GM12865 (cell line): ENCODE measurements at regions not wholly inside any gene's neighbourhood (a gene's known extent, or its start where the extent isn't known, plus 50 kb on each side); places are given as distances from the start of the nearest gene placed in this dataset.
"Not testable (repeated sequence)": the region's sequence is repeated elsewhere in the genome, so short reads cannot be mapped to it uniquely, and the experiment has no call there.

Experiments
- DNase-seq: peaks from one replicate; pipeline ENCODE4 v3.0.0; 2010; ENCODE audit warnings: low read depth
- H3K4me3 ChIP-seq: 2 replicates; pipeline ENCODE4 v1.5.1; 2011; ENCODE audit warnings: mild to moderate bottlenecking, low read depth, low read length, control low read depth
- TF ChIP-seq, protein P1 (sequence below): IDR thresholded peaks from 2 replicates; pipeline ENCODE4 v1.5.1; 2011; ENCODE audit warnings: low read length, control low read depth, low read depth, inconsistent platforms; ENCODE audit not compliant: insufficient read depth; ENCODE audit errors: missing control alignments

GRCh38 chr17:20896153-20896649 is 146.6 kb downstream of the USP22 start:
- H3K4me3 ChIP-seq: no peak overlapping the region
- TF ChIP-seq, protein P1, sequence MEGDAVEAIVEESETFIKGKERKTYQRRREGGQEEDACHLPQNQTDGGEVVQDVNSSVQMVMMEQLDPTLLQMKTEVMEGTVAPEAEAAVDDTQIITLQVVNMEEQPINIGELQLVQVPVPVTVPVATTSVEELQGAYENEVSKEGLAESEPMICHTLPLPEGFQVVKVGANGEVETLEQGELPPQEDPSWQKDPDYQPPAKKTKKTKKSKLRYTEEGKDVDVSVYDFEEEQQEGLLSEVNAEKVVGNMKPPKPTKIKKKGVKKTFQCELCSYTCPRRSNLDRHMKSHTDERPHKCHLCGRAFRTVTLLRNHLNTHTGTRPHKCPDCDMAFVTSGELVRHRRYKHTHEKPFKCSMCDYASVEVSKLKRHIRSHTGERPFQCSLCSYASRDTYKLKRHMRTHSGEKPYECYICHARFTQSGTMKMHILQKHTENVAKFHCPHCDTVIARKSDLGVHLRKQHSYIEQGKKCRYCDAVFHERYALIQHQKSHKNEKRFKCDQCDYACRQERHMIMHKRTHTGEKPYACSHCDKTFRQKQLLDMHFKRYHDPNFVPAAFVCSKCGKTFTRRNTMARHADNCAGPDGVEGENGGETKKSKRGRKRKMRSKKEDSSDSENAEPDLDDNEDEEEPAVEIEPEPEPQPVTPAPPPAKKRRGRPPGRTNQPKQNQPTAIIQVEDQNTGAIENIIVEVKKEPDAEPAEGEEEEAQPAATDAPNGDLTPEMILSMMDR: no peak

GRCh38 chr17:20898726-20899125 is 144.1 kb downstream of the USP22 start:
- not testable (repeated sequence) for H3K4me3 ChIP-seq, DNase-seq

More at GRCh38 chr17:20896153-20896649, 146.6 kb downstream of the USP22 start:
- DNase-seq: peak; percentile 6

- H3K4me3 ChIP-seq, DNase-seq: not testable (repeated sequence)
These were observed 140.3 kb downstream of the USP22 start for GRCh38 chr17:20902496-20902895.

DNA sequence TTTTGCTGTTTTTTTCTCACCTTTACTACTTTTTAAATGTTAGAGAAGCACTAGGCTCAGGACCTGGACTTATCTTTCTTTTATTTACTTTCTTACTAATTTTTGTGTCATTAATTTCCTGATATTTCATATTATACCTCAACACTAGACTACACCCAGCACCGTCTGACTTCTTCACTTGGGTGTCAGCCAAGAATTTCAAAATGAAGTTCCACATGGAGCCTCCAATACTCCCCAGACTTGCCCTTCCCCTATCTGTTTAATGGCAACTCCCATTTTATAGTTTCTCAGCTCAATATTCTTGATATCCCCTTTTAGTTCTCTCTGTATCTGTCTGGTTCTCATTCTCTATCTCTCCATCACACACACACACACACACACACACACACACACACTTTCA is 139.3 kb downstream of the USP22 start:
- DNase-seq, H3K4me3 ChIP-seq: not testable (repeated sequence)

DNA sequence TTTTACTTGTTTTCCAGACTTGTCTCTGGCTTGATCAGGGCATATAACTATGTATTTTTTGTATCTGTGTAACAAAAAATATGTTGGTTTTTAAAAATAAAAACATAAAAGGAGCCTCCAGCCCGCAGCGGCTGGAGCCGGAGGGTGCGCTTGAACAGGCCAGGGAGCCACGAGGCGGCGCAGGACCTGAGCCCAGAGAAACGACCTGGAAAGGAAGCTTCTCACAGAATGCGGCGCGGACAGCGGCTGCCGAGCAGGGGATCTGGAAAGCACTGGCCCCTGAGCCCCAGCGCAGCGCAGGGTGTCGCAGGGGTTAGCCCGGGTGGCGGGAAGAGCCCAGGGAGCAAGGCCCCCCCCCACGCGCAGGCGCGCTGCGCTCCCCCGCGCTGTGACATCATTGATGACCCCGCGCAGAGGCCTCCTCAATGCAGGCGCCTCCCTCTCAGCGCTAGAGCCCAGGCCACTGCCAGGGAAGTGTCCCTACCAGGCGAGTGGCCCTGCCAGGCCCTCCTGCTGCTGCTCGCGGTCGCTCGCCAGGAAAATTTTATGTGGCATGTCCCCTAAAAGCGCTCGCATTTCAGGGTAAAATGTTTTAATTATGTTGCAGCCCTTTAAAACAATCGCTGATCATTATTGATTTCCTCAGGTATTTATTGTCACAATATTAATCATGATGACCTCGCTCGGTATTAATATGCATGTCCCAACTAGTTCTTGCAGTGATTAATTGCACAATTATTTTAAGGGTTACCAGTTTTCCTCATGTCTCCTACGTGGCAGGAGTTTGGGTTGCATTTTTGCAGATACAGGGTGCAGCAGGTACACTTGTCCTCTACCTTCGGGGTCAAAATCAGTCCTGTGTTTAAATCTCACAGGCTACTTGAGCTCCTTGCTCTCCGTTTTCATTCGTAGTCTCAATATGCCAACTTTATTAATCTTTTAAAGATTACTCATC is 134.2 kb downstream of the USP22 start:
- TF ChIP-seq, protein P1: peak; percentile 60
- peak overlapping the region; percentile 53 for H3K4me3 ChIP-seq
- peak; percentile 87 for DNase-seq

DNA sequence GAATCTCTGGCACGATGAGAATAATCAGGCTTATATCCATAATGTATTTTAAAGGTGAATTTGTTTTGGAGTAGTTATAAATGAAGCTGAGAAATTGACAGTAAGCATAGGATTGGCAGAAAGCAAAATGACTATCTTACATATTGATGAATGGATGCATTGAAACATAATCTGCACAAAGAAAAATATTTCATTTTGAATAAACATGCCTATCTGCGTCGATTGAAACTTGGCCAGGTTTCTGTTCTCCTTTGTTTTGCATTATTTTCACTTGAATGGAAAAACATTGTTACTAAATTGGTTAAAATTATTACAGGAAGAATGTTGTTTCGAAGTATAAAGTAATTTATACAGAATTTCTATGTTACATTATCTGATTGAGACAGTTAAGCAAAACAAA is 128.2 kb downstream of the USP22 start:
- TF ChIP-seq, protein P1: no peak
- H3K4me3 ChIP-seq: no peak overlapping the region
- no peak for DNase-seq

DNA sequence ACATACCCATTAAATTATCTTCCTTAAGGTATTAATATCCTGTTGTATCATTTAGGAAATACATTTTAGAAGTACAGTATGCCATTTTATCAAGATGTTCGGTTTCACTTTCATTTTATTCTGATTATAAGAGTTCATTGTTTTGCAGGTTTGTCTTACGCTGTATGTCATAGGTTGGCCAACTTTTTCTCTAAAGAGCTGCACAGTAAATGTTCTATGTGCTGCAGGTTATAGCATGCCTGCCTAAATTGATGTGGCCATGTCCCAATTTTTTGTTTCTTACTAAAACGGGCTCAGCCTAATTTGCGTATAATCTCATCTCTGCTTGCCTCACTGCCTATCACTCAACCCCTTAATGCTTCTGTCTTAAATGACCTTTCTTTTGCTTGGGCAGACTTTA is 126.4 kb downstream of the USP22 start:
- no peak for DNase-seq
- TF ChIP-seq, protein P1: no peak
- no peak overlapping the region for H3K4me3 ChIP-seq

- H3K4me3 ChIP-seq, DNase-seq: not testable (repeated sequence)
These were observed 125.1 kb downstream of the USP22 start for GRCh38 chr17:20917610-20918306.
